Activated CD8-positive, alpha-beta memory T cell treated with anti-CD3 and anti-CD28 coated beads for 48 hours (primary cell): ENCODE measurements at regions not wholly inside any gene's neighbourhood (a gene's known extent, or its start where the extent isn't known, plus 50 kb on each side); places are given as distances from the start of the nearest gene placed in this dataset.

Source experiments
- DNase-seq, 3 experiments: peaks; one replicate each; pipeline ENCODE4 v3.0.0-alpha.2; 2020; ENCODE audit warnings: low read depth in 2 of 3, low spot score in 2 of 3

DNA sequence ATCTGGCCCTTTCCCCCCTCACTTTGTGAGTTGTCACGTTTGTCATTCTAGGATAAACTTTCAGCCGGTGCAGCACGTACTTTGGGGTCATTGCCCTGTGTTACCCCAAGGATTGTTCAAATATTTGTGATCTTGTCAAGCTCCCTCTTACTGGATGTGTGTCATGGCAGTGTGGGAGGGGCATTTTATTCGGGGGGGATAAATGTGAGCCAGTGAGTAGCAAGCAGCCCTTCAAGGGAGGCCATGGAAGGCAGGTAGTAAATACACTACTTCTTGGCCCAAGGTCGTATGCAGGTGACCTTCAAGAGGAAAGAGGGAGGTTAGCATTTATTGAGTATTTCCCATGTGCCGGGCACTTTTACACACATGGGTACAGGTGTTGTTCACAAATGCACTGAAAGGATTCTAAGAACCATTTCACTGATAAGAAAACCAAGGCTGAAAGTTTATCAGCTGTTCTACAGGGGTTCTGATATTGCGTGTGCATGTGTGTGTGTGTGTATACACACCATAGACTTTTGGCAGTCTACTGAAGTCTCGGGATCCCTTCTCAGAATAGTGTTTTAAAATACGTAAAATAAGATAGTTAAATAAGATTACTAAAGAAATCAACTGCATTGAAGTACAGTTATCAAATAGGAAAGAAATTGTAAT, 410.3 kb upstream of the TBX3 start:
- DNase-seq = no peak

DNA sequence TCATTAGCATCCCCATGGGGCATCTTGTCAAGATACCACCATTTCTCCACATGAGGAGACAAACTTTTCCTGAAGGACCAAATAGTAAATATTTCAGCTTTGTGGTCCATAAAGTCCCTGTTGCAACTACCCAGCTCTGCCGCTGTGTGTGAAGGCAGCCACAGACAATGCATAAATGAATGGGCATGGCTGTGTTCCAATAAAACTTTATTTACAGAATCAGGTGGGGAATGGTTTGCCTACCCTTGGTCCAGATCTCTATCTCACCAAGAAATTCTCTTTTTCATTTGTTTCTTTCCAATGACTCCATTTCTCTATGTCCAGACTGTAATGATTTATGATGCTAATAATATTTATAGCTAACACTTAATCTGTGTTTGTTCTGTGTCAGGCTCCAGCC, 409.3 kb upstream of the TBX3 start:
- DNase-seq = no peak

DNA sequence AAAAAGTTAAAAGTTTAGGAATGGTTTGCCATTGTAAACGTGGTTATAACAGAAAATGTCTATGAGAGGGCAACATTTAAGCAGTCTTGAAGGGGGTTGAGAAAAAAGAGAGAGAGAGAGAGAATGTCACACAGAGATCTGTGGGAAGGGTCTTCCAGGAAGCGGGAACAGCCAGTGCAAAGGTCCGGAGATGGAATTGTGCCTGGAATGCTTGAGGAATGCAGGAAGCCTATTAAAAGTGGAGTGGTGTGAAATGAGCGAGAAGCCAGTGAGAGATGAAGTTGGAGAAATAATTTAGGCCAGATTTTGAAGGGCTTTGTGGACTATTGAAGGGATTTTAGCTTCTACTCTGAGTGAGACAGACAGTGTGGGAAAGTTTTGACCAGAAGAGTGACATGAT, 406.8 kb upstream of the TBX3 start:
- DNase-seq = no peak

DNA sequence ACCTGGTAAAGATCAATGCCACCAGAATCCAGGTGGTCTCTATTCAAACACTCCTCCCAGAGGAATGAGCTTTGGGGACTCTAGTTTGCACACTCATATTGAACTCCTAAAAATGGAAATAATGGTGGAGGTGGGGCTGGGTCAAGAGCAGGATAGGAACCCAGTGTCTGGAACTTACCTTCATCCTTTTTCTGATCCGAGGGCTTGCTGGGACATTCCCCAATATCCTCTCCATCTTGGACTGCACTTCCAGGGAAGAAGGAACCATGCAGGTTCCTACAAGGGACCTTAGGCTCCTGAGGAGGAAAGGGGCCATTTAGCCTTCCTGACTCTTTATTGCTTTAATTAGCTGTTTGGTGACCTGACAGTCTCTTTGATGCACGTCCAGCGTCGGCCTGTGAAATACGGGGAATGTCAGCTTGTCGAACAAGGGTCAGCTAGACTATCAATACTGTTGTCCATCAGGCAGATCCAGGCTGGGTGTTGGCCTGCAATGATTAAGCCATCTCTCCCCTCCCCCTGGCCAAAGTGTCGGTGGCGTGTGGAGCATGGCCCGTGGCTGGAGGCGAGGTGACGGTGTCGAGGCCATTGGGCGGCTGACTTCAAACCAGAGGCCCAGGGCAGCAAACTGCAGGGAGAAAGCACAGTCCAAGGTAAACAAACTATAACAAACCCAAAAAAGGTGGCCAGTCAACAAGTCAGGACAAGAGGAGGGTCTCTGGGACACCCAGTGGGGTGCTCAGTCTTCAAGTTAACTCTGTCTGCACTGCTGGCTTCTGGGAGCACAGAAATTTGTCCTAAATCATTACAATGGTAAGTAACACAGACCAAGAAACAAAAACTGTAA, 405.2 kb upstream of the TBX3 start:
- no peak for DNase-seq

DNA sequence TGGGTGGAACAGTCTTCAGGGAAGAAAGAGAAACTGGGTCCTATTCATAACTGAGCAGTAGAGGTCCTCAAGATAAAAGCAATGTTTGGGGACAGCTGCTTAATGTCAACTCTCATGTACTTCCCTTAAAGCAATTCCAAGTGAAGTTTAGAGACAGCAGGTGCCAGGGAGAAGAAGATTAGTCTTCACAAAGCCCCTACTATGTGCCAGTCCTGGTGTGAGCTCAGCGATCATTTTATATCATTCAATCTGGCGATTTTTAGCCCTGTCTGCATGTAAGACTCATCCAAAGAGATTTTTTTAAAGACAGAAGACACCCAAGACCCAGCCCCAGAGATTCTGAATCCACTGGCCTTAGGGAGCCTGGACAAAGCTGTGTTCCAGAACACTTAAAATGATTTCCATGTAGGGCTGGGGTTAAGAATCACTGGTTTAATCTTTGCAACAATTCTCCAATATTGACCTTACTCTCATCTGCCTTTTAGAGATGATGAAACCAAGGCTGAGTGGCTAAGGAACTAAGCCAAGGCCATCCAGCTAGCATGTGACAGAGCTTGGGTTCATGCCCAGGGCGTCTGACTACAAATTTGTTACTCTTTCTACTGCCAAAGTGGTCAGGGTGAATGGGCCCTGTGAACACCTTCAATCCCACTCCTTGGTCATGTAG, 404.5 kb upstream of the TBX3 start:
- DNase-seq = no peak

DNA sequence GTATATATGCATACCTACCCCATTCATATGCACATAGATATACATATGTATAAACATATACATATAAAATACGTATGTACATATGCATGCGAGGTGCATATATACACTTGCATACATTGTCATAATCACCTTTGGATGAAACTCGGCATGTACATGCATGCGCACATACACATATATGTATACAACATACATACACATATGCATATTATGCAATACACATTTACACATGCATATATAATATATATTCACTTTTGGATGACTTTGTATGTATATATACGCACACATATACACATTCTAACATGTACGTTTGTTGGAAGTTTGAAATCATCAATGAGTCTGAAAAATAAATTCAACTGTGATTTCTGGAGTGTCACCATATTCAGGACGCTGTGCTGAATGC, 401.6 kb upstream of the TBX3 start:
- DNase-seq = no peak

DNA sequence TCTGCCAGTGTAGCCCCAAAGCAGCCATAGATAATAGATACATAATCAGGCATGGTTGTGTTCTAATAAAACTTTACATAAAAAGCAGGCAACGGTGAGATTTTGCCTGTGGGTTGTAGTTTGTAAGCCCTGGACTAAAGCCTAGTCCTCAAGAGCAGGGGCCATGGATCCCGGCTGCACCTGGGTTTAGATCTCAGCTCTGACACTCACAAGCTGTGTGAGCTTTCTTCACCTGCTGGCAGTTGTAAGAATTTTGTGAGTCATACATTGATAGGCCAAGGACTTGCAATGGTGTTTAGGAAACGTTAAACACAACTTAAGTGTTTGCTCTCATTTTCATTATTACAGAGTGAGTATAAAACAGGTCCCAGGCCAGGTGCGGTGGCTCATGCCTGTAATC, 395.8 kb upstream of the TBX3 start:
- no peak for DNase-seq

DNA sequence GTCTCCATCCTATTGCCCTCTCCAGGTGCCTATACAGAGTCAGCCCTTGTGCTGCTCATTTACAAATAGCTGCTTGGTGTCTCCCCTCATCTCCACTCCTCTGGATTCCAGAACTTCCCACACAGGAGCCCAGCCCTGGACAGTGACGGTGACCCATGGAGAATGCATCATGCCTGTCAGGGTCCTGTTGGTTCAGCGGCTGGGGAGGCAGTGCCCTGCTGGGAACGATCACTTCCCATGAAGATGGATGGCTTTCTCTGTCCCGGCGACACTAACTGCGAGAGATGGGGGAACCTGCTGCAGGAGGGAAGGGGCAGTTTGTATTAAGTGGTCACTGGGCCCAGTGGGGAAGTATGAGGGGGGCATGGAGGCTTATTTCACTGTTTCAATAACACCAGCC, 395.0 kb upstream of the TBX3 start:
- DNase-seq = no peak

DNA sequence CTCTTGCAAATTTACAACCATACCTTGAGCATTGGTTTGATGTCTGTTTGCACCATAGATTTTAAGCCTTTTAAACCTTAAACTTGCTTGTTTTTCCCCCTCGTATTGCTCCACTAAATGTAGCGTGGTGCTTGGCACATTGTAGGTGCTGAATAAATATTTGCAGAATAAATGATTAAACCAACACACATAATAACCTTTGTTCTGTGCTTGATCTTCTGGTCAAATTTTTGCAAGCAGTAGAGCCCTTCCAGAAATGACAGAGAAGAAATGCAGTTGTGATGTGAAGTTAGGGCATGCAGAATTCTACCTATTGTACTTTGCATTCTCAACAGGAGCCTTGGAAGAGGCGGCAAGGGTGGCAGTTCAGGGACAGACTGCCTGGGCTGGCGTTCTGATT, 394.4 kb upstream of the TBX3 start:
- DNase-seq = no peak

DNA sequence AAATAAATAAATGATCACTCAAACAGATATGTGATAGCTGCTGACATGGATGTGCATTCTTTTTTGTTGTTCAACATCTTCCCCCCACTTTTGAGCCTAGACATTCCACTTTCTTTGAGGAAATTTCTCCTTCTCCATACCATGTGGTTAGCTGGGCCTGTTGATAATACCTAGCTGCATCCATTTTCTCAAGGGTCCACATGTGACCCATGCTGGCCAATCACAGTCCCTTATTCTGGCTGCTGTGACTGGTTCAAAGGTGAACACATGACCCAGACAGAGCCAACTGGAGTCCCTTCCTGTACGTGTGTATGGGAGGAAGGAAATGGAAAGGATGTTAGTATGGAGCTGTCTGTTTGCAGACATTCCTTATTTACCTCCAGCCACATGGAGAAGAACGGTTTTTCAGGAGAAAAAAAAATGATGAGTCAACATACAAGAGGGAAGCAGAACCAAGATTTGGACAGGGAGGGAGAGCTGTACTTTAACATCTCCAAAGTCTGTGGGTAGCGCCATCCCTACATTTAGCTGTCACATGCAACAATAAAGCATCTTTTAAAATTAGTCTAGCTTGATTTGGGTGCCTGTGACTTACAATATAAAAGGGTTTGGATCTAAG, 391.7 kb upstream of the TBX3 start:
- DNase-seq = no peak

DNA sequence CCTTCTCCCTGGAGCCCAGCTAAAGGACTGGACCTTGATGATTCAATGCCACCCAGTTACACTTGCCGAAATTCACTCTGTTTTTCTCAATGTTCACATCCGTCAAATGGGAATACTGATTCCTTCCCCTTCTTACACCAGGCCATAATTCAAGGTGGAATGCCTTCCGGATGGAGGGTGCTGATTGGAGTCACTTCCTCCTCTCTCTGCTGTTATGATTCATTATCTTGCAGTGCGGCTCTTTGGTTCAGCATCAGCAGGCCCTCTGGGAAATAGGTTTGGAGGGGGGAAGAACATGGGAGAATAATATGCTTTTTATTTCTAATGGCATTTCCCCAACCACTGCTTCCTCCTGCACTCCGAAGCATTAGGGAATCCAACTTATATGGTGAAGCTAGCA, 390.6 kb upstream of the TBX3 start:
- no peak for DNase-seq

DNA sequence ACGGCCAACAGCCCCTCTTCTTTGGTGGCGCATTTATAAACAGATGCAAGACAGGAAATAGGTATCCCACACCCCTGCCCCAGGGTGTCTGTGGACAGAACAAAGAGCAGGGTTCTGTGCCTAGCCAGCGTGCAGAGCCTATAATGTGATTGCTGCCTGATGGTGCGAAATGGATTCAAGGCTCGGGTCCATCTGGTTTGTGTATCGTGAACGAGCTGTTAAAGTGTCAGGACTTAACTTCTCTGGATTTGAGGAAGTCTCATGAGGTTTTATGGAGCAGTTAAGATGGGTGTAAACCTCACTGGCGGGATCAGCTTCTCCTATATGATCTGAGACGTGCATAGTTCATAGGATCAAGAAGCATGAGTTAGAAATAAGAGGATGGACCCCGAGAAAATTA, 388.7 kb upstream of the TBX3 start:
- DNase-seq = no peak

DNA sequence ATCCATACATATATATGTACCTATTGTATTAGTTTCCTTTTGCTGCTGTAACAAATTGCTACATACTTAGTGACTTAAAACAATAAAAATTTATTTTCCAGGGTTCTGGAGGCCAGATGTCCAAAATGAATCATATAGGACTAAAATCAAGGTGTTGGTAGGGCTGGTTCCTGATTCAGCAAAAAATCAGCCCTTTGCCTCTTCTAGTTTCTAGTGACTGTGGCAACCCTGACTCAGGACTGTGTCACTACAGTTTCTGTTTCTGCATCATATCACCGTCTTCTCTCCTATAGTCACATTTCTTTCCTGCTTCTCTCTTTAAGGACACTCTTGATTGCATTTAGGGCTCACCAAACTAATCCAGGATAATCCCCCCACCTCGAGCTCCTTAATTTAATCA, 386.3 kb upstream of the TBX3 start:
- no peak for DNase-seq

DNA sequence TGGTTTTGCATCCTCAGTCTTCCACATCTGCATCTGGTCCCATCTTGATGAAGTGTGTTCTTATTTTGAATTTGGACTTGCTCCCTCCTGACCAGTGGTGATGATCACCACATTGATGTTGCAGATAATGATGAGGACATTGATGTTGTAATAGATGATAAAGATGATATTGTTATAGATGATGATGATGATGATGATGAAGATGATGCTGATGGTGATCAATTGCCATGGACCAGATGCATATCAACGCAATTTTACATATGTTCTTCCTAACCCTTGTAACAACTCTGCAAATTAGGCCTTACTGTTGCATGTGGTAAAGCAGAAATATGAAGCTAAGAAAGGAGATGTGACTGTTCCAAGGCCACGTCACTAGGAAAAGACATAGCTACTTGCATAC, 380.3 kb upstream of the TBX3 start:
- DNase-seq = no peak

DNA sequence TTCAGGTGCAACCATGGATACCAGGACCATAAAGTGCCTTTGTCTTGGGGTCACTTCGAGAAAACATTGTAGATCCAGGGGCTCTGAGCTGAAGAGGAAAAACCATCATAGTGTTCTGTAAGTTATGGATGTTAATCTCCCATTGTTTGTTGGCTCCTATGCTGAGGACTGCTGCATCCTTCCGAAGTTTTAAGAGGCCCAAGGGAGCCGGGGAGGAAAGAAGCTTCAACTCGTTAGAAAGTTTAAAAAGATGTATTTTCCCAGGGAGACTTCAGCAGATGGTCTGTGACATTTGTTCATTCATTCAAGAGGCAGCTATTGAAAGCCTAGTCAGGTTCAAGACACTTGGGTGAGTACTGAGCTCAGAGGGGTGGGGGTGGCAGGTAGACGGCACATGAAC, 378.8 kb upstream of the TBX3 start:
- no peak for DNase-seq

DNA sequence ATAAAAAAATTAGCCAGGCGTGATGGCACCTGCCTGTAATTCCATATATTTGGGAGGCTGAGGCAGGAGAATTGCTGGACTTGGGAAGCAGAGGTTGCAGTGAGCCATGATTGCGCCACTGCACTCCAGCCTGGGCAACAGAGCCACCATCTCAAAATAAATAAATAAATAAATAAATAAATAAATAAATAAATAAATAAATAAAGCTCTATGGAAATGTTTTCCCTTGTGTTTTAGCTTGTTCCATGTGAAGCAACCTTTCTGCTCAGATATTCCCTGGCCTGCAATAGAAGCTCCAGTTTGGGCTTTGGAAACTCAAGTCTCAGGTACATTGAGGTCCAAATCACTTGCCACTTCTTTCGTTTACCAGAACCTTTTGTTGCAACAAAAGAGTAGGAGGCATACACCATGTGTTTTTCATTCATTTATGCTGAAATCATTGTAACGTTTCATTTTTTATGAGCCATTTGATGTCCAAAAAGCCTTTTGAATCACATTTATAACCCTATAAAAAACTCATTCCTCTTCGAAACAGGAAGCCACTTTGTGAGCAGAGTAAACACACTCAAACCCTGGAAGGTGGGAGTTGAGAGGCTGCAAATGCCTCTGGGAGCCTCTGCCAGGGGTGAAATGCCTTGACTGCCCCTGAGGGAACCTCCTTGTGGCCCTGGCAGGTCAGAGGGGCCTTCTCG, 376.6 kb upstream of the TBX3 start:
- DNase-seq = no peak

DNA sequence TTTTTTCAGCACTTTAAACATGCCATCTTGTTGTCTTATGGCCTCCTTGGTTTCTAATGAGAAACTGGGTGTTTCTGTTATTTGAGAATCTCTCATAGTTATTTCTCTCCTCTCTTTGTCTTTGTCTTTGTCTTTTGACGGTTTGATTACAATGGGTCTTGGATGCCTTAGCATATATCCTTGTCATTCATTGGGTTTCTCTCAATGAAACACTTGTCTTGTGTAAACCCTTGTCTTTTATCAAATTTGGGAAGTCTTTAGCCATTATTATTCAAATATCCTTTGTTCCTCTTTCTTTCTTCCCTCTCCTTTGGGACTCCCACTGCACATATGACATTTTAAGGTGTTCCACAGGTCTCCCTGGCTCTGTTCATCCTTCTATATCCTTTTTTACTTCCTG, 373.5 kb upstream of the TBX3 start:
- no peak for DNase-seq

DNA sequence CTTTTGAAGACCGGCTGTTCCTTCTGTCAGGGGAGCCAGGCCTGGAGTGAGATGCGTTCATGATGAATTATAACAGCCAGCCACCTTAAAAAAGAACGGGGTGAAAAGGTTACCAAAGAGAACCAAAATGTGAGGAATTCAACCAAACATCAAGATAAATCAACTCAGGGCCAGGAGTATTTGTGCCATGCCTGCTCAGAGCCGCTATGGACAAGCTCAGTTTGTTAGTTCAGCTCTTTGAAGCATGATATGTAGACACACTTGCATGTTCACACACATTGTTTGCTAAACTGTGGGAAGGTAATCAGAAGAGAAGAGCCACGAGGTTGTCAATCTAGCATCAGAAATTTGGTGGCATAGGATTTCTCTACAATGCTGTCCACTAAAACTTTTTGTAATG, 367.4 kb upstream of the TBX3 start:
- no peak for DNase-seq

DNA sequence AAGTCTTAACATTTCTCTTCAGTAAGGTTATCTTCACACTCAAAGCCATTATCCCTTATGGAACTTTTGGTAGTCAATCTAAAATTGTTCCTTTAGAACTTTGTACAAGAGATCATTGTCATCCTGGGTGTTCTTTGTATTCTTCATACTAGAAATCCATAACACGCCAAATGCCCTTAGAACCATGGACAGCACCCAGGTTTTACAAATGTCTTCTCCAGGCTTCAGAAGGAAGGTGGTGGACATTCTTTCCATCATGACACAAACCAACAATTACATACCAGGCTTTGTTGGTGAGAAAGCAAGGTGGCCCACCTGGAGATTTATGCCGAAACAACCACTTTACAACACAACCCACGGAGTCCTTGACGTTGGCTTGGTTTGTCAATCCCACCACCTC, 365.6 kb upstream of the TBX3 start:
- DNase-seq = no peak

DNA sequence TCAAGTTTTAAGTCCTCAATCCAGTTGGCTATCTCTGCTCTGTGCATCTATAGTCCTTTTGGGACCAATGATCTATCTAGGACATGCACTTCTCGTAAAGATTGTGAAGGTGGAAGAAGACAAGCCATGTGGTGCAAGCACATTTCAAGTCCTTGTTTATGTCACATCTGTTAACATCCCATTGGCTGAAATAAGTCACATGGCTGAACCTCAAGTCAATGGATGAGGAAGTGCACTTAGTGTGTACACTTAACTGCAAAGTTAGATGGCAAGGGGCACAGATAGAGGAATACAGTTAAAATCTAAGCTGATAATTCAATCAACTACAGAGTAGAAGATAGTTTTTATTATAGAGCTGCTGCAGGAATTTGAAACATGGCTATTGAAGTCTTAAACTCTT, 362.8 kb upstream of the TBX3 start:
- no peak for DNase-seq

DNA sequence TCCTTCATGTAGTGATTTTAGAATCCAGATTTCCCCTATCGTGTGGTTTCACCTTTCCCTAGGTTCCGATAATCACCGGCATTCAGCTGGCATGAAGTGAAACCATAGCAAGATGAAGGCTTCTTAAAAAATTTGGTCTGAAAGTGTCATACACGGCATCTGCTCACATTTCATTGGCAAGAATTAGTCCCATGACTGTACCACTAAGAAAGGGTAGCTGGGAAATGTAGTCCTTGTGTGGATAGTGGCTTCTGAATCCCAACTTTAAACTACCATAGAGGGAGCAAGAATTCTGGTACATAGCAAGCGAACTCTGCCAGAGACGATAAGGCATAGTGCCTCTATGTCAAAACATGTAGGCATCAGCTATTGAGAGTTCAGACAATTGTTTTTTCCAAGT, 360.1 kb upstream of the TBX3 start:
- no peak for DNase-seq
